Endodermal cell (in vitro differentiated cells): ENCODE measurements at regions not wholly inside any gene's neighbourhood (a gene's known extent, or its start where the extent isn't known, plus 50 kb on each side); places are given as distances from the start of the nearest gene placed in this dataset.

Experiments used
- DNase-seq: peaks from one replicate; pipeline ENCODE4 v3.0.0-alpha.2; 2017
- H3K27ac ChIP-seq: 2 replicates; pipeline ENCODE4 v1.5.1; 2013; ENCODE audit warnings: mild to moderate bottlenecking, low read depth, low read length, moderate library complexity
- H3K27me3 ChIP-seq: 2 replicates; pipeline ENCODE4 v1.6.1; 2013; ENCODE audit warnings: mild to moderate bottlenecking, low read length, moderate library complexity; ENCODE audit not compliant: insufficient read depth, control insufficient read depth, poor library complexity, severe bottlenecking
- H3K36me3 ChIP-seq: 2 replicates; pipeline ENCODE4 v1.7.0; 2013; ENCODE audit warnings: mild to moderate bottlenecking, low read length, moderate library complexity; ENCODE audit not compliant: control insufficient read depth, insufficient read depth
- H3K4me1 ChIP-seq: one replicate; pipeline ENCODE4 v1.7.0; 2013; ENCODE audit warnings: low read length; ENCODE audit not compliant: control insufficient read depth, insufficient read depth
- H3K4me3 ChIP-seq: 2 replicates; pipeline ENCODE4 v1.5.1; 2013; ENCODE audit warnings: mild to moderate bottlenecking, low read length, moderate library complexity
- H3K9ac ChIP-seq: 2 replicates; pipeline ENCODE4 v1.6.1; 2013; ENCODE audit warnings: mild to moderate bottlenecking, low read length, moderate library complexity; ENCODE audit not compliant: poor library complexity, severe bottlenecking; ENCODE audit errors: extremely low read depth
- H3K9me3 ChIP-seq: 2 replicates; pipeline ENCODE4 v1.6.1; 2013; ENCODE audit warnings: mild to moderate bottlenecking, low read length, moderate library complexity; ENCODE audit not compliant: control insufficient read depth
- H3K27ac Mint-ChIP-seq: 2 replicates; pipeline ENCODE4 v1.8.0; 2020; ENCODE audit warnings: mixed read lengths
- H3K27me3 Mint-ChIP-seq: 2 replicates; pipeline ENCODE4 v1.8.0; 2021; ENCODE audit warnings: mild to moderate bottlenecking, mixed read lengths; ENCODE audit not compliant: insufficient read depth
- H3K36me3 Mint-ChIP-seq: 2 replicates; pipeline ENCODE4 v1.8.0; 2020; ENCODE audit warnings: low read depth, mixed read lengths
- H3K4me1 Mint-ChIP-seq: 2 replicates; pipeline ENCODE4 v1.8.0; 2020; ENCODE audit warnings: mixed read lengths
- H3K4me3 Mint-ChIP-seq: 2 replicates; pipeline ENCODE4 v1.8.0; 2020; ENCODE audit warnings: mild to moderate bottlenecking, moderate library complexity, mixed read lengths
- H3K9me3 Mint-ChIP-seq: 2 replicates; pipeline ENCODE4 v1.8.0; 2020; ENCODE audit warnings: mild to moderate bottlenecking, mixed read lengths
- TF ChIP-seq, protein P1 (sequence below): fragments of 200-600 bp; sonication (generic); conservative IDR thresholded peaks from 2 replicates; pipeline ENCODE4 v1.5.0; 2021; ENCODE audit warnings: antibody characterized with exemption, mild to moderate bottlenecking

DNA sequence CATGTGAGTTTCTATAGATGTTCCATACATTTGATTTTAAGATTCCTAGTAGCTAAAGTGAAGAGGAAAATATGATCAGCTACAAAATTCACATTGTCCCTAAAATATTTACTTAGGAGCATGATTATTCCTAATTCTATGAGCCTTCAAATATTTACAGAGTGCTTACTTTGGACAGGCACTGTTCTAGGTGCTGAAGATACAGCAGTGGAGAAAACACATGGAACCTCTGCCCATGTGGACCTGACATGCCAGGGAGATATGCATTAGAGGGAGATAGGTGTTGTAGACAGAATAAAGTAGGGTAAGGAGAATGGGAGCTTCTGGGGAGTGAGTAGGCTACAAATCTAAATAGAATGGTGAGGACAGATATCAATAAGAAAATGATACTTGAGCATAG lies 62.6 kb upstream of the TACR1 start:
- no peaks in the 10 kb centered on the region for H3K27me3 Mint-ChIP-seq
- no peak overlapping the region for H3K4me3 ChIP-seq
- H3K36me3 ChIP-seq = no peaks in the 10 kb centered on the region
- H3K36me3 Mint-ChIP-seq = no peaks in the 10 kb centered on the region
- H3K27me3 ChIP-seq = no peaks in the 10 kb centered on the region
- no peak overlapping the region for H3K27ac Mint-ChIP-seq
- no peak overlapping the region for H3K9ac ChIP-seq
- peaks cover 23% of the 10 kb centered on the region for H3K9me3 Mint-ChIP-seq
- peaks cover 31% of the 10 kb centered on the region for H3K9me3 ChIP-seq
- H3K4me1 ChIP-seq = no peaks in the 10 kb centered on the region
- H3K4me3 Mint-ChIP-seq = no peak overlapping the region
- TF ChIP-seq, protein P1, sequence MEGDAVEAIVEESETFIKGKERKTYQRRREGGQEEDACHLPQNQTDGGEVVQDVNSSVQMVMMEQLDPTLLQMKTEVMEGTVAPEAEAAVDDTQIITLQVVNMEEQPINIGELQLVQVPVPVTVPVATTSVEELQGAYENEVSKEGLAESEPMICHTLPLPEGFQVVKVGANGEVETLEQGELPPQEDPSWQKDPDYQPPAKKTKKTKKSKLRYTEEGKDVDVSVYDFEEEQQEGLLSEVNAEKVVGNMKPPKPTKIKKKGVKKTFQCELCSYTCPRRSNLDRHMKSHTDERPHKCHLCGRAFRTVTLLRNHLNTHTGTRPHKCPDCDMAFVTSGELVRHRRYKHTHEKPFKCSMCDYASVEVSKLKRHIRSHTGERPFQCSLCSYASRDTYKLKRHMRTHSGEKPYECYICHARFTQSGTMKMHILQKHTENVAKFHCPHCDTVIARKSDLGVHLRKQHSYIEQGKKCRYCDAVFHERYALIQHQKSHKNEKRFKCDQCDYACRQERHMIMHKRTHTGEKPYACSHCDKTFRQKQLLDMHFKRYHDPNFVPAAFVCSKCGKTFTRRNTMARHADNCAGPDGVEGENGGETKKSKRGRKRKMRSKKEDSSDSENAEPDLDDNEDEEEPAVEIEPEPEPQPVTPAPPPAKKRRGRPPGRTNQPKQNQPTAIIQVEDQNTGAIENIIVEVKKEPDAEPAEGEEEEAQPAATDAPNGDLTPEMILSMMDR = no peak
- no peak for DNase-seq
- no peaks in the 10 kb centered on the region for H3K4me1 Mint-ChIP-seq
- no peak overlapping the region for H3K27ac ChIP-seq

DNA sequence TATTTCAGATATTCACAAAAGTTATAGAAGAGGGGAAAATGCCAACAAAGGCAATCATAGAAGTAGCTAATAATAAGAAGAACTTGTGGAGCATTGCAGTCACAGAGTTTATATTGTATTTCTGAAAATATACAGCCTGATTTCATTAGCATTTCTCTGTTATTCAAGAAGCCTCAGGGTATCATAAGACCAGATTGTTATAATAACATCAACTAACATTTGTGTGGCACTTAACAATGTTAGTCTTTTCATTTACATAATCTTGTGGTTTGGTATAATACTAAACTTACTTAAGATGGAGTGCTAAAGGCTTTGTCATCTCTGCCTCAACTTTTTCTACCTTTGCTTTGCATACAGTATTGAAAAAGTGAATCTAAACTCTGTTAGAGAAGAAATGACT lies 61.6 kb upstream of the TACR1 start:
- no peaks in the 10 kb centered on the region for H3K4me1 Mint-ChIP-seq
- Histone ChIP-seq H3K27me3 (no peaks in the 10 kb centered on the region), H3K9me3 (peaks cover 34% of the 10 kb centered on the region), H3K9ac (no peak overlapping the region), H3K36me3 (no peaks in the 10 kb centered on the region), H3K27ac (no peak overlapping the region), H3K4me1 (no peaks in the 10 kb centered on the region), H3K4me3 (no peak overlapping the region)
- TF ChIP-seq, protein P1 = no peak
- H3K27ac Mint-ChIP-seq = no peak overlapping the region
- H3K9me3 Mint-ChIP-seq = peaks cover 29% of the 10 kb centered on the region
- H3K27me3 Mint-ChIP-seq = no peaks in the 10 kb centered on the region
- DNase-seq = no peak
- H3K4me3 Mint-ChIP-seq = no peak overlapping the region
- peaks cover 2% of the 10 kb centered on the region for H3K36me3 Mint-ChIP-seq

DNA sequence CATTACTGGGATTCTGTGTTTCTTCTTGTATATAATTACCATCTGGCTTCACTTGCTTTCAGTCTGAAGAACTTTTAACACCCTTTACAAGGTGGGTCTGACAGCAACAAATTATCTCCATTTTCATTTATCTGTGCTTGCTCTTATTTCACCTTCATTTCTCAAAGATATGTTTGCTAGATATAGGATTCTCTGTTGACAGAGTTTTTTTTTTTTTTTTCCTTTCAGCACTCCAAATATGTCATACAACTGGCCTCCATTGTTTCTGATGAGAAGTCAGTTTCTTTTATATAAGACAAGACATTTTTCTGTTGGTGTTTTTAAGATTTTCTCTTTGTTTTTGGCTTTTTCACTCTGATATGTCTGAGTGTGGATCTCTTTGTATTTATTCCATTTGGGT lies 59.3 kb upstream of the TACR1 start:
- Histone ChIP-seq H3K9me3 (peaks cover 44% of the 10 kb centered on the region), H3K36me3 (no peaks in the 10 kb centered on the region), H3K27me3 (no peaks in the 10 kb centered on the region), H3K27ac (no peak overlapping the region), H3K9ac (no peak overlapping the region), H3K4me3 (no peak overlapping the region), H3K4me1 (peaks cover 2% of the 10 kb centered on the region)
- H3K27me3 Mint-ChIP-seq = no peaks in the 10 kb centered on the region
- peaks cover 29% of the 10 kb centered on the region for H3K9me3 Mint-ChIP-seq
- peaks cover 14% of the 10 kb centered on the region for H3K4me1 Mint-ChIP-seq
- DNase-seq = no peak
- H3K4me3 Mint-ChIP-seq = no peak overlapping the region
- no peak overlapping the region for H3K27ac Mint-ChIP-seq
- TF ChIP-seq, protein P1 = no peak
- peaks cover 2% of the 10 kb centered on the region for H3K36me3 Mint-ChIP-seq
